ENCODE measurements at regions not wholly inside any gene's neighbourhood (a gene's known extent, or its start where the extent isn't known, plus 50 kb on each side); places are given as distances from the start of the nearest gene placed in this dataset.

GRCh38 chr4:20543131-20543530 lies 157.1 kb upstream of the PACRGL start:
- Histone ChIP-seq H3K4me3 (no peak overlapping the region), H3K27ac (no peak overlapping the region), H3K27me3 (no peaks in the 10 kb centered on the region), H3K36me3 (ENCODE audit: low read depth, missing control alignments) (no peaks in the 10 kb centered on the region), H3K4me1 (no peaks in the 10 kb centered on the region), H3K9me3 (no peaks in the 10 kb centered on the region)
- 71 to 76% methylated on average over 2 of the region's 2 CpGs for WGBS, 2 donors
- intact Hi-C loops (cut with DNase I; ENCODE audit: low total_unique reads): loop anchor here (10.0 kb wide), 1 partner anchor 142 kb away; no protein-coding TSS in a partner anchor
- no peak for DNase-seq
- TF ChIP-seq CTCF (IDR thresholded peaks at IDR 0.05) (no peak), POLR2A (IDR thresholded peaks at IDR 0.05) (no peak)

GRCh38 chr4:20544645-20545044 lies 155.6 kb upstream of the PACRGL start:
- Histone ChIP-seq H3K27me3 (no peaks in the 10 kb centered on the region), H3K4me3 (no peak overlapping the region), H3K36me3 (ENCODE audit: low read depth, missing control alignments) (no peaks in the 10 kb centered on the region), H3K4me1 (no peaks in the 10 kb centered on the region), H3K9me3 (no peaks in the 10 kb centered on the region), H3K27ac (no peak overlapping the region)
- intact Hi-C loops (cut with DNase I; ENCODE audit: low total_unique reads): loop anchor here (10.0 kb wide), 1 partner anchor 140 kb away; no protein-coding TSS in a partner anchor
- 25 to 40% methylated on average over 3 of the region's 3 CpGs for WGBS, 2 donors
- TF ChIP-seq CTCF (IDR thresholded peaks at IDR 0.05) (peak in 2 of 3 experiments; percentile 52 to 58), POLR2A (IDR thresholded peaks at IDR 0.05) (no peak)
- DNase-seq: no peak

- DNase-seq: no peak
- TF ChIP-seq POLR2A (IDR thresholded peaks at IDR 0.05): no peak
- TF ChIP-seq CTCF (IDR thresholded peaks at IDR 0.05): no peak
- H3K27ac ChIP-seq: no peak overlapping the region
- H3K4me3 ChIP-seq: no peak overlapping the region
- WGBS, 2 donors: 86 to 90% methylated on average over 5 of the region's 5 CpGs
- intact Hi-C loops (cut with DNase I; ENCODE audit: low total_unique reads): no loop called here
- H3K4me1 ChIP-seq: no peaks in the 10 kb centered on the region
- no peaks in the 10 kb centered on the region for H3K36me3 ChIP-seq (ENCODE audit: low read depth, missing control alignments)
- H3K9me3 ChIP-seq: no peaks in the 10 kb centered on the region
- no peaks in the 10 kb centered on the region for H3K27me3 ChIP-seq
These were observed 148.3 kb upstream of the PACRGL start for GRCh38 chr4:20552004-20552403.

- Histone ChIP-seq H3K4me1 (no peaks in the 10 kb centered on the region), H3K36me3 (ENCODE audit: low read depth, missing control alignments) (no peaks in the 10 kb centered on the region), H3K4me3 (no peak overlapping the region), H3K27ac (no peak overlapping the region), H3K27me3 (no peaks in the 10 kb centered on the region), H3K9me3 (no peaks in the 10 kb centered on the region)
- no peak for DNase-seq
- WGBS, 2 donors: 85 to 87% methylated on average over 2 of the region's 2 CpGs
- intact Hi-C loops (cut with DNase I; ENCODE audit: low total_unique reads): no loop called here
- TF ChIP-seq CTCF (IDR thresholded peaks at IDR 0.05): no peak
- no peak for TF ChIP-seq POLR2A (IDR thresholded peaks at IDR 0.05)
These were observed 146.1 kb upstream of the PACRGL start for GRCh38 chr4:20554134-20554533.

GRCh38 chr4:20565075-20565721 lies 135.1 kb upstream of the PACRGL start:
- no peaks in the 10 kb centered on the region for H3K4me1 ChIP-seq
- intact Hi-C loops (cut with DNase I; ENCODE audit: low total_unique reads): no loop called here
- no peak overlapping the region for H3K27ac ChIP-seq
- no peak for DNase-seq
- no peaks in the 10 kb centered on the region for H3K27me3 ChIP-seq
- no peaks in the 10 kb centered on the region for H3K36me3 ChIP-seq (ENCODE audit: low read depth, missing control alignments)
- H3K4me3 ChIP-seq: no peak overlapping the region
- no peak for TF ChIP-seq POLR2A (IDR thresholded peaks at IDR 0.05)
- no peaks in the 10 kb centered on the region for H3K9me3 ChIP-seq
- WGBS, 2 donors: 39 to 54% methylated on average over 7 of the region's 7 CpGs
